K562 (cell line): ENCODE measurements at regions not wholly inside any gene's neighbourhood (a gene's known extent, or its start where the extent isn't known, plus 50 kb on each side); places are given as distances from the start of the nearest gene placed in this dataset.

ENCODE experiments used
- ATAC-seq: fragments of 200-7000 bp; cut with Tn5 transposase; 3 replicates; pipeline ENCODE4 v1.9.1; 2020; ENCODE audit warnings: moderate library complexity
- BruUV-seq: library from RNA; stranded (reverse); fragments of 400-500 nt; replicated peaks from 2 replicates; lab custom pipeline; 2021; lab: Mats Ljungman, UMichigan
- CTCF ChIA-PET: fragments of 300-600 bp; formaldehyde crosslinking; extraction: SDS; loops from one replicate; lab custom pipeline; 2021; ENCODE audit warnings: low intra/inter-chr PET ratio; lab: Yijun Ruan, JAX
- POLR2A ChIA-PET: fragments of 300-600, 350-650 bp; sonication (Branson Sonifier 250); formaldehyde crosslinking; extraction: SDS; loops from one replicate; lab custom pipeline; 2021; ENCODE audit warnings: antibody characterized with exemption, inconsistent platforms; lab: Yijun Ruan, JAX
- DNase-seq, 4 experiments: peaks; one replicate each; pipeline versions ENCODE4 v3.0.0 to v3.0.0-alpha.2; 2011 to 2018; ENCODE audit warnings: low spot score in 3 of 4, mixed read lengths in 3 of 4; ENCODE audit errors: extremely low read depth in 1 of 4
- FAIRE-seq: peaks from 2 replicates; lab custom pipeline; 2011; peaks lifted over from hg19 to GRCh38; lab: Jason Lieb, UNC
- H2AFZ ChIP-seq: 2 replicates; pipeline ENCODE4 v1.6.0; 2011; ENCODE audit warnings: low read depth, low read length, control low read depth, inconsistent platforms
- H3K27ac ChIP-seq: fragments of 200-600 bp; 3 replicates; pipeline ENCODE4 v1.8.0; 2011; ENCODE audit warnings: low read depth, mild to moderate bottlenecking, control low read depth, inconsistent platforms, low read length, moderate library complexity, mixed read lengths; ENCODE audit errors: extremely low read depth
- H3K27me3 ChIP-seq, 2 experiments: fragments of 300-600 bp in 1 of 2; 2 replicates in 1 of 2; 3 replicates in 1 of 2; pipeline versions ENCODE4 v1.6.0 to v1.8.0; 2011; ENCODE audit warnings: inconsistent platforms in 2 of 2, low read length in 2 of 2, mild to moderate bottlenecking in 1 of 2, mixed read lengths in 1 of 2, moderate library complexity in 1 of 2; ENCODE audit not compliant: control insufficient read depth in 2 of 2, insufficient read depth in 2 of 2
- H3K36me3 ChIP-seq: fragments of 300-600 bp; 3 replicates; pipeline ENCODE4 v1.8.0; 2011; ENCODE audit warnings: mild to moderate bottlenecking, low read length, inconsistent platforms; ENCODE audit not compliant: control insufficient read depth, insufficient read depth
- H3K4me1 ChIP-seq, 2 experiments: fragments of 200-600 bp in 1 of 2; replicated peaks in 1 of 2; 2 replicates in 1 of 2; 3 replicates in 1 of 2; pipeline versions ENCODE4 v1.5.1 to v1.8.0; 2011; ENCODE audit warnings: inconsistent platforms in 2 of 2, low read length in 2 of 2, mild to moderate bottlenecking in 1 of 2, mixed read lengths in 1 of 2, moderate library complexity in 1 of 2; ENCODE audit not compliant: control insufficient read depth in 2 of 2, insufficient read depth in 2 of 2
- H3K4me2 ChIP-seq: 2 replicates; pipeline ENCODE4 v1.6.1; 2011; ENCODE audit warnings: low read length, control low read depth, inconsistent platforms, mixed read lengths; ENCODE audit not compliant: insufficient read depth
- H3K4me3 ChIP-seq: fragments of 200-600 bp; sonication (generic), shearing (Covaris generic); 2 replicates; pipeline ENCODE4 v1.5.1; 2016; ENCODE audit warnings: control low read depth, inconsistent platforms
- H3K79me2 ChIP-seq: fragments of 200-600 bp; 3 replicates; pipeline ENCODE4 v1.8.0; 2011; ENCODE audit warnings: low read length, inconsistent platforms; ENCODE audit not compliant: control insufficient read depth, insufficient read depth
- H3K9ac ChIP-seq, 2 experiments: 2 replicates each; pipeline versions ENCODE4 v1.6.0 to v1.6.1; 2011; ENCODE audit warnings: low read depth in 2 of 2, low read length in 2 of 2, control low read depth in 1 of 2, inconsistent platforms in 1 of 2, mild to moderate bottlenecking in 1 of 2, mixed read lengths in 1 of 2; ENCODE audit not compliant: insufficient read depth in 1 of 2
- H3K9me1 ChIP-seq: one replicate; pipeline ENCODE4 v1.6.0; 2011; ENCODE audit warnings: inconsistent platforms, mild to moderate bottlenecking, low read length, moderate library complexity; ENCODE audit not compliant: control insufficient read depth, insufficient read depth
- H3K9me3 ChIP-seq: replicated peaks from 2 replicates; pipeline ENCODE4 v1.5.1; 2011; ENCODE audit warnings: low read depth, low read length, inconsistent platforms; ENCODE audit not compliant: control insufficient read depth, insufficient read depth
- H4K20me1 ChIP-seq: replicated peaks from 2 replicates; pipeline ENCODE4 v1.6.1; 2011; ENCODE audit warnings: low read length, inconsistent platforms, mixed read lengths; ENCODE audit not compliant: control insufficient read depth, insufficient read depth
- BMI1 ChIP-seq: fragments of 150-350 bp; IDR thresholded peaks from 2 replicates; pipeline ENCODE4 v1.6.1; 2014; ENCODE audit warnings: low read length
- ESRRB ChIP-seq: fragments of 250-450 bp; sonication (Bioruptor Pico); IDR thresholded peaks from 2 replicates; pipeline ENCODE4 v1.5.0; 2020; ENCODE audit warnings: mild to moderate bottlenecking, moderate library complexity, borderline replicate concordance
- GTF3C2 ChIP-seq: IDR thresholded peaks from 3 replicates; pipeline ENCODE4 v1.6.1; 2011; ENCODE audit warnings: borderline replicate concordance, mild to moderate bottlenecking, moderate library complexity; ENCODE audit not compliant: insufficient read length; ENCODE audit errors: extremely low read depth
- MYC ChIP-seq, 2 experiments: fragments of 250-450 bp in 1 of 2; sonication (Bioruptor Pico) in 1 of 2; IDR thresholded peaks; 2 replicates each; pipeline versions ENCODE4 v1.5.1 to v1.6.1; 2012 to 2021; ENCODE audit warnings: low read depth in 2 of 2, borderline replicate concordance in 1 of 2, improper control_type of control experiment in 1 of 2, low read length in 1 of 2, mild to moderate bottlenecking in 1 of 2, moderate library complexity in 1 of 2
- NR2F6 ChIP-seq: fragments of 450-650 bp; formaldehyde crosslinking; IDR thresholded peaks from 2 replicates; pipeline ENCODE4 v1.4.0; 2020; ENCODE audit warnings: mild to moderate bottlenecking
- TRIM25 ChIP-seq: fragments of 450-650 bp; IDR thresholded peaks from 2 replicates; pipeline ENCODE4 v1.7.0; 2016; ENCODE audit warnings: borderline replicate concordance
- U2AF1 ChIP-seq: fragments of 200-400 bp; formaldehyde crosslinking; optimal IDR thresholded peaks from 2 replicates; pipeline ENCODE3; 2017; ENCODE audit warnings: mild to moderate bottlenecking, low read depth, low read length, moderate library complexity
- USF1 ChIP-seq: sonication (generic); formaldehyde crosslinking; IDR thresholded peaks from 2 replicates; pipeline ENCODE4 v1.9.0; 2022; ENCODE audit warnings: mild to moderate bottlenecking, missing genetic modification reagents
- ZBTB7A ChIP-seq: IDR thresholded peaks from 2 replicates; pipeline ENCODE4 v1.6.1; 2011; ENCODE audit warnings: low read depth, mild to moderate bottlenecking, low read length, moderate library complexity, borderline replicate concordance; ENCODE audit not compliant: control insufficient read depth
- ZC3H11A ChIP-seq: IDR thresholded peaks from 2 replicates; pipeline ENCODE4 v1.6.1; 2012; ENCODE audit warnings: low read depth, low read length, improper control_type of control experiment
- ZNF282 ChIP-seq: sonication (generic); formaldehyde crosslinking; IDR thresholded peaks from 2 replicates; pipeline ENCODE4 v1.8.1; 2023; ENCODE audit warnings: missing genetic modification reagents
- ZNF57 ChIP-seq: fragments of 450-650 bp; formaldehyde crosslinking; IDR thresholded peaks from 2 replicates; pipeline ENCODE4 v1.4.0; 2020; ENCODE audit warnings: mild to moderate bottlenecking, moderate library complexity
- in situ Hi-C: fragments of 300-500 bp; cut with MboI; formaldehyde crosslinking; loops from 4 replicates; pipeline ENCODE4 v1.15.0; 2018; ENCODE audit warnings: inconsistent platforms, mixed read lengths
- intact Hi-C: fragments of 100-400 bp; cut with micrococcal nuclease; formaldehyde crosslinking; loops from 2 replicates; pipeline ENCODE4 v1.14.2; 2022

GRCh38 chr13:84466461-84466860 lies 584.2 kb upstream of the SLITRK1 start:
- POLR2A ChIA-PET = no interaction called here
- intact Hi-C loops = no loop called here
- no peak for FAIRE-seq
- no peak for TF ChIP-seq U2AF1
- no peak for TF ChIP-seq ZC3H11A
- no peak for TF ChIP-seq ESRRB
- no peak for TF ChIP-seq BMI1
- TF ChIP-seq ZNF57 (CRISPR knock-in tag) = no peak
- TF ChIP-seq MYC (IDR thresholded peaks at IDR 0.05; ENCODE audit: low read depth, low read length) = no peak
- TF ChIP-seq MYC (CRISPR knock-in tag; IDR thresholded peaks at IDR 0.05; ENCODE audit: borderline replicate concordance, low read depth) = no peak
- TF ChIP-seq TRIM25 = no peak
- no peak for TF ChIP-seq ZNF282 (CRISPR knock-in tag)
- TF ChIP-seq NR2F6 (CRISPR knock-in tag) = no peak
- TF ChIP-seq USF1 = no peak
- TF ChIP-seq GTF3C2 = no peak
- TF ChIP-seq ZBTB7A = no peak

More at GRCh38 chr13:84466461-84466860, 584.2 kb upstream of the SLITRK1 start:
- CTCF ChIA-PET = no interaction called here
- Histone ChIP-seq H3K27me3 (no peaks in the 10 kb centered on the region), H2AFZ (no peak overlapping the region), H3K9me1 (no peaks in the 10 kb centered on the region), H3K9me3 (no peaks in the 10 kb centered on the region), H3K36me3 (no peaks in the 10 kb centered on the region), H3K4me2 (no peak overlapping the region), H3K27ac (no peak overlapping the region), H3K79me2 (no peaks in the 10 kb centered on the region), H3K4me1 (no peaks in the 10 kb centered on the region), H3K9ac (no peak overlapping the region), H3K4me3 (no peak overlapping the region), H4K20me1 (no peaks in the 10 kb centered on the region)
- ATAC-seq (no peak), DNase-seq (no peak)
- in situ Hi-C loops = no loop called here
- BruUV-seq = no TSS peak
